ENCODE measurements at regions not wholly inside any gene's neighbourhood (a gene's known extent, or its start where the extent isn't known, plus 50 kb on each side); places are given as distances from the start of the nearest gene placed in this dataset.
"Not testable (repeated sequence)": the region's sequence is repeated elsewhere in the genome, so short reads cannot be mapped to it uniquely, and the experiment has no call there.

GRCh38 chr12:90569685-90570084, 385.3 kb downstream of the CCER1 start:
- Mint-ChIP-seq H3K36me3 (ENCODE audit: low read depth) (no peaks in the 10 kb centered on the region), H3K27me3 (no peaks in the 10 kb centered on the region), H3K4me1 (ENCODE audit: low read depth) (no peaks in the 10 kb centered on the region), H3K27ac (no peak overlapping the region), H3K9me3 (peaks cover 9% of the 10 kb centered on the region), H3K4me3 (no peak overlapping the region)

- Mint-ChIP-seq H3K27ac (no peak overlapping the region), H3K4me3 (no peak overlapping the region), H3K4me1 (ENCODE audit: low read depth) (no peaks in the 10 kb centered on the region), H3K36me3 (ENCODE audit: low read depth) (no peaks in the 10 kb centered on the region), H3K9me3 (peaks cover 5% of the 10 kb centered on the region), H3K27me3 (peaks cover 7% of the 10 kb centered on the region)
These were observed 392.3 kb downstream of the CCER1 start for GRCh38 chr12:90562671-90563070.

- Mint-ChIP-seq H3K9me3 (no peaks in the 10 kb centered on the region), H3K27me3 (no peaks in the 10 kb centered on the region), H3K27ac (no peak overlapping the region), H3K4me1 (ENCODE audit: low read depth) (no peaks in the 10 kb centered on the region), H3K36me3 (ENCODE audit: low read depth) (no peaks in the 10 kb centered on the region), H3K4me3 (no peak overlapping the region)
These were observed 406.4 kb downstream of the CCER1 start for GRCh38 chr12:90548595-90548994.

- Mint-ChIP-seq H3K27ac (no peak overlapping the region), H3K36me3 (ENCODE audit: low read depth) (no peaks in the 10 kb centered on the region), H3K27me3 (no peaks in the 10 kb centered on the region), H3K4me3 (no peak overlapping the region), H3K9me3 (no peaks in the 10 kb centered on the region), H3K4me1 (ENCODE audit: low read depth) (no peaks in the 10 kb centered on the region)
These were observed 408.5 kb downstream of the CCER1 start for GRCh38 chr12:90546511-90546910.

GRCh38 chr12:90543841-90544240, 411.1 kb downstream of the CCER1 start:
- Mint-ChIP-seq H3K36me3 (ENCODE audit: low read depth) (no peaks in the 10 kb centered on the region), H3K4me3 (no peak overlapping the region), H3K9me3 (no peaks in the 10 kb centered on the region), H3K4me1 (ENCODE audit: low read depth) (no peaks in the 10 kb centered on the region), H3K27me3 (no peaks in the 10 kb centered on the region), H3K27ac (no peak overlapping the region)

- no peak overlapping the region for H3K27ac Mint-ChIP-seq
- H3K36me3 Mint-ChIP-seq (ENCODE audit: low read depth) = no peaks in the 10 kb centered on the region
- H3K4me3 Mint-ChIP-seq = no peak overlapping the region
These were observed 411.6 kb downstream of the CCER1 start for GRCh38 chr12:90543374-90543773.

GRCh38 chr12:90542852-90543251, 412.1 kb downstream of the CCER1 start:
- not testable (repeated sequence) for H3K4me3 Mint-ChIP-seq; H3K9me3 Mint-ChIP-seq; H3K27ac Mint-ChIP-seq; H3K27me3 Mint-ChIP-seq; H3K36me3 Mint-ChIP-seq (ENCODE audit: low read depth); H3K4me1 Mint-ChIP-seq (ENCODE audit: low read depth)

More at GRCh38 chr12:90543374-90543773, 411.6 kb downstream of the CCER1 start:
- no peaks in the 10 kb centered on the region for H3K27me3 Mint-ChIP-seq
- no peaks in the 10 kb centered on the region for H3K4me1 Mint-ChIP-seq (ENCODE audit: low read depth)
- no peaks in the 10 kb centered on the region for H3K9me3 Mint-ChIP-seq

- not testable (repeated sequence) for H3K27ac Mint-ChIP-seq; H3K27me3 Mint-ChIP-seq; H3K36me3 Mint-ChIP-seq (ENCODE audit: low read depth); H3K4me3 Mint-ChIP-seq; H3K4me1 Mint-ChIP-seq (ENCODE audit: low read depth); H3K9me3 Mint-ChIP-seq
These were observed 421.1 kb downstream of the CCER1 start for GRCh38 chr12:90533828-90534227.

GRCh38 chr12:90520002-90520734, 434.8 kb downstream of the CCER1 start:
- Mint-ChIP-seq H3K27ac (no peak overlapping the region), H3K27me3 (peaks cover 4% of the 10 kb centered on the region), H3K36me3 (ENCODE audit: low read depth) (no peaks in the 10 kb centered on the region), H3K4me3 (no peak overlapping the region), H3K9me3 (no peaks in the 10 kb centered on the region), H3K4me1 (ENCODE audit: low read depth) (peaks cover 6% of the 10 kb centered on the region)

- Mint-ChIP-seq H3K27me3 (peaks cover 4% of the 10 kb centered on the region), H3K9me3 (no peaks in the 10 kb centered on the region), H3K36me3 (ENCODE audit: low read depth) (no peaks in the 10 kb centered on the region), H3K4me3 (no peak overlapping the region), H3K4me1 (ENCODE audit: low read depth) (peaks cover 6% of the 10 kb centered on the region), H3K27ac (no peak overlapping the region)
These were observed 435.7 kb downstream of the CCER1 start for GRCh38 chr12:90519285-90519684.

GRCh38 chr12:90515199-90516175, 439.5 kb downstream of the CCER1 start:
- H3K27me3 Mint-ChIP-seq = peaks cover 4% of the 10 kb centered on the region
- H3K27ac Mint-ChIP-seq = no peak overlapping the region
- no peak overlapping the region for H3K4me3 Mint-ChIP-seq
- H3K36me3 Mint-ChIP-seq (ENCODE audit: low read depth) = no peaks in the 10 kb centered on the region
- H3K4me1 Mint-ChIP-seq (ENCODE audit: low read depth) = peaks cover 6% of the 10 kb centered on the region
- no peaks in the 10 kb centered on the region for H3K9me3 Mint-ChIP-seq

GRCh38 chr12:90514325-90514724, 440.7 kb downstream of the CCER1 start:
- no peaks in the 10 kb centered on the region for H3K9me3 Mint-ChIP-seq
- H3K36me3 Mint-ChIP-seq (ENCODE audit: low read depth) = no peaks in the 10 kb centered on the region
- H3K27ac Mint-ChIP-seq = no peak overlapping the region
- peaks cover 6% of the 10 kb centered on the region for H3K4me1 Mint-ChIP-seq (ENCODE audit: low read depth)
- peaks cover 4% of the 10 kb centered on the region for H3K27me3 Mint-ChIP-seq
- H3K4me3 Mint-ChIP-seq = no peak overlapping the region

GRCh38 chr12:90512518-90512917, 442.5 kb downstream of the CCER1 start:
- peaks cover 3% of the 10 kb centered on the region for H3K27me3 Mint-ChIP-seq
- no peaks in the 10 kb centered on the region for H3K36me3 Mint-ChIP-seq (ENCODE audit: low read depth)
- H3K27ac Mint-ChIP-seq = no peak overlapping the region

GRCh38 chr12:90510948-90511347, 444.0 kb downstream of the CCER1 start:
- H3K36me3 Mint-ChIP-seq (ENCODE audit: low read depth) = no peaks in the 10 kb centered on the region
- H3K9me3 Mint-ChIP-seq = no peaks in the 10 kb centered on the region
- no peaks in the 10 kb centered on the region for H3K27me3 Mint-ChIP-seq
- peaks cover 6% of the 10 kb centered on the region for H3K4me1 Mint-ChIP-seq (ENCODE audit: low read depth)
- H3K4me3 Mint-ChIP-seq = no peak overlapping the region
- no peak overlapping the region for H3K27ac Mint-ChIP-seq

More at GRCh38 chr12:90512518-90512917, 442.5 kb downstream of the CCER1 start:
- H3K4me3 Mint-ChIP-seq = no peak overlapping the region
- peaks cover 6% of the 10 kb centered on the region for H3K4me1 Mint-ChIP-seq (ENCODE audit: low read depth)
- no peaks in the 10 kb centered on the region for H3K9me3 Mint-ChIP-seq

- Mint-ChIP-seq H3K27ac (no peak overlapping the region), H3K4me1 (ENCODE audit: low read depth) (no peaks in the 10 kb centered on the region)
These were observed 450.2 kb downstream of the CCER1 start for GRCh38 chr12:90504806-90505205.

More at GRCh38 chr12:90504806-90505205, 450.2 kb downstream of the CCER1 start:
- H3K4me3 Mint-ChIP-seq = no peak overlapping the region
- no peaks in the 10 kb centered on the region for H3K36me3 Mint-ChIP-seq (ENCODE audit: low read depth)
- no peaks in the 10 kb centered on the region for H3K27me3 Mint-ChIP-seq
- no peaks in the 10 kb centered on the region for H3K9me3 Mint-ChIP-seq
